ENCODE measurements at regions not wholly inside any gene's neighbourhood (a gene's known extent, or its start where the extent isn't known, plus 50 kb on each side); places are given as distances from the start of the nearest gene placed in this dataset.

- H3K27ac ChIP-seq = no peak overlapping the region
- no peaks in the 10 kb centered on the region for H3K9me3 ChIP-seq (ENCODE audit: severe bottlenecking)
- no peak for TF ChIP-seq CTCF (IDR thresholded peaks at IDR 0.05; ENCODE audit: low read depth, low read length)
- no peaks in the 10 kb centered on the region for H3K36me3 ChIP-seq
- no peaks in the 10 kb centered on the region for H3K27me3 ChIP-seq (ENCODE audit: insufficient read depth, low read depth, severe bottlenecking)
- H3K4me3 ChIP-seq (ENCODE audit: low read depth, low read length) = no peak overlapping the region
- DNase-seq = no peak
Measured at GRCh38 chr18:55908901-55909366, 320.9 kb upstream of the TCF4 start.

- DNase-seq = no peak
- no peaks in the 10 kb centered on the region for H3K9me3 ChIP-seq (ENCODE audit: severe bottlenecking)
- H3K27ac ChIP-seq = no peak overlapping the region
- no peaks in the 10 kb centered on the region for H3K27me3 ChIP-seq (ENCODE audit: insufficient read depth, low read depth, severe bottlenecking)
- H3K4me3 ChIP-seq (ENCODE audit: low read depth, low read length) = no peak overlapping the region
- no peaks in the 10 kb centered on the region for H3K36me3 ChIP-seq
- TF ChIP-seq CTCF (IDR thresholded peaks at IDR 0.05; ENCODE audit: low read depth, low read length) = no peak
Measured at GRCh38 chr18:55907453-55908175, 319.6 kb upstream of the TCF4 start.

GRCh38 chr18:55906536-55906935, 318.5 kb upstream of the TCF4 start:
- no peak overlapping the region for H3K4me3 ChIP-seq (ENCODE audit: low read depth, low read length)
- DNase-seq = no peak
- H3K27me3 ChIP-seq (ENCODE audit: insufficient read depth, low read depth, severe bottlenecking) = no peaks in the 10 kb centered on the region
- H3K9me3 ChIP-seq (ENCODE audit: severe bottlenecking) = no peaks in the 10 kb centered on the region
- TF ChIP-seq CTCF (IDR thresholded peaks at IDR 0.05; ENCODE audit: low read depth, low read length) = no peak
- no peaks in the 10 kb centered on the region for H3K36me3 ChIP-seq
- H3K27ac ChIP-seq = no peak overlapping the region

- no peak overlapping the region for H3K27ac ChIP-seq
- no peaks in the 10 kb centered on the region for H3K27me3 ChIP-seq (ENCODE audit: insufficient read depth, low read depth, severe bottlenecking)
- DNase-seq = no peak
- no peak overlapping the region for H3K4me3 ChIP-seq (ENCODE audit: low read depth, low read length)
- no peak for TF ChIP-seq CTCF (IDR thresholded peaks at IDR 0.05; ENCODE audit: low read depth, low read length)
- no peaks in the 10 kb centered on the region for H3K9me3 ChIP-seq (ENCODE audit: severe bottlenecking)
- no peaks in the 10 kb centered on the region for H3K36me3 ChIP-seq
Measured at GRCh38 chr18:55903911-55904310, 315.9 kb upstream of the TCF4 start.

GRCh38 chr18:55900380-55900779, 312.4 kb upstream of the TCF4 start:
- no peak for DNase-seq
- Histone ChIP-seq H3K9me3 (ENCODE audit: severe bottlenecking) (no peaks in the 10 kb centered on the region), H3K36me3 (no peaks in the 10 kb centered on the region), H3K27ac (no peak overlapping the region), H3K27me3 (ENCODE audit: insufficient read depth, low read depth, severe bottlenecking) (no peaks in the 10 kb centered on the region), H3K4me3 (ENCODE audit: low read depth, low read length) (no peak overlapping the region)
- TF ChIP-seq CTCF (IDR thresholded peaks at IDR 0.05; ENCODE audit: low read depth, low read length) = no peak
